Mesenchymal stem cell (in vitro differentiated cells and primary cell): ENCODE measurements at regions not wholly inside any gene's neighbourhood (a gene's known extent, or its start where the extent isn't known, plus 50 kb on each side); places are given as distances from the start of the nearest gene placed in this dataset.
A peak's percentile ranks its signal among the peaks of the same experiment; 100 is the strongest.

Experiments used
- DNase-seq: peaks from one replicate; pipeline ENCODE4 v3.0.0-alpha.2; 2013
- H2AFZ ChIP-seq: one replicate; pipeline ENCODE4 v1.6.1; 2013; ENCODE audit warnings: low read depth, mild to moderate bottlenecking, control low read depth, inconsistent platforms, low read length, moderate library complexity
- H2AK5ac ChIP-seq: 2 replicates; pipeline ENCODE4 v1.6.1; 2013; ENCODE audit warnings: low read length, moderate library complexity, mild to moderate bottlenecking, inconsistent platforms; ENCODE audit not compliant: severe bottlenecking
- H2BK120ac ChIP-seq: one replicate; pipeline ENCODE4 v1.6.1; 2013; ENCODE audit warnings: low read depth, mild to moderate bottlenecking, inconsistent platforms, low read length, moderate library complexity
- H2BK12ac ChIP-seq, 2 experiments: one replicate each; pipeline ENCODE4 v1.6.1; 2013; ENCODE audit warnings: inconsistent platforms in 2 of 2, low read length in 2 of 2, mild to moderate bottlenecking in 2 of 2, moderate library complexity in 2 of 2, control low read depth in 1 of 2
- H2BK15ac ChIP-seq: one replicate; pipeline ENCODE4 v1.6.1; 2013; ENCODE audit warnings: mild to moderate bottlenecking, low read depth, inconsistent platforms; ENCODE audit not compliant: poor library complexity, severe bottlenecking
- H2BK5ac ChIP-seq: 2 replicates; pipeline ENCODE4 v1.6.1; 2013; ENCODE audit warnings: low read depth, mild to moderate bottlenecking, low read length, control low read depth, inconsistent platforms; ENCODE audit not compliant: poor library complexity, severe bottlenecking
- H3K14ac ChIP-seq, 2 experiments: one replicate each; pipeline ENCODE4 v1.6.1; 2013; ENCODE audit warnings: inconsistent platforms in 2 of 2, low read length in 2 of 2, control low read depth in 1 of 2, mild to moderate bottlenecking in 1 of 2, moderate library complexity in 1 of 2
- H3K18ac ChIP-seq, 2 experiments: one replicate each; pipeline ENCODE4 v1.6.1; 2013; ENCODE audit warnings: inconsistent platforms in 2 of 2, low read length in 2 of 2, control low read depth in 1 of 2, low read depth in 1 of 2, mild to moderate bottlenecking in 1 of 2
- H3K23ac ChIP-seq, 2 experiments: one replicate each; pipeline ENCODE4 v1.6.1; 2013; ENCODE audit warnings: inconsistent platforms in 2 of 2, low read length in 2 of 2, mild to moderate bottlenecking in 2 of 2, moderate library complexity in 2 of 2, control low read depth in 1 of 2
- H3K27ac ChIP-seq: 2 replicates; pipeline ENCODE4 v1.5.1; 2013; ENCODE audit warnings: mild to moderate bottlenecking, moderate library complexity, low read length, control low read depth, inconsistent platforms; ENCODE audit not compliant: poor library complexity, severe bottlenecking
- H3K27me3 ChIP-seq, 2 experiments: 2 replicates each; pipeline versions ENCODE4 v1.6.1 to v1.7.0; 2013; ENCODE audit warnings: low read length in 2 of 2, mild to moderate bottlenecking in 2 of 2, moderate library complexity in 2 of 2, control low read depth in 1 of 2, inconsistent platforms in 1 of 2; ENCODE audit not compliant: control insufficient read depth in 1 of 2, insufficient read depth in 1 of 2
- H3K36me3 ChIP-seq, 2 experiments: 2 replicates each; pipeline versions ENCODE4 v1.6.1 to v1.7.0; 2013; ENCODE audit warnings: low read length in 2 of 2, control low read depth in 1 of 2, inconsistent platforms in 1 of 2, low read depth in 1 of 2, mild to moderate bottlenecking in 1 of 2; ENCODE audit not compliant: insufficient read depth in 2 of 2, control insufficient read depth in 1 of 2
- H3K4ac ChIP-seq, 2 experiments: one replicate each; pipeline ENCODE4 v1.6.1; 2013; ENCODE audit warnings: inconsistent platforms in 2 of 2, low read length in 2 of 2, mild to moderate bottlenecking in 2 of 2, moderate library complexity in 2 of 2, control low read depth in 1 of 2, low read depth in 1 of 2
- H3K4me1 ChIP-seq: 2 replicates; pipeline ENCODE4 v1.6.1; 2013; ENCODE audit warnings: low read depth, low read length, control low read depth; ENCODE audit not compliant: control insufficient read depth, insufficient read depth
- H3K4me2 ChIP-seq: 2 replicates; pipeline ENCODE4 v1.6.1; 2013; ENCODE audit warnings: low read length, mild to moderate bottlenecking, inconsistent platforms; ENCODE audit not compliant: poor library complexity, severe bottlenecking
- H3K4me3 ChIP-seq, 2 experiments: 2 replicates each; pipeline versions ENCODE4 v1.5.1 to v1.7.0; 2013; ENCODE audit warnings: low read length in 2 of 2, mild to moderate bottlenecking in 2 of 2, control low read depth in 1 of 2, low read depth in 1 of 2; ENCODE audit not compliant: insufficient read depth in 1 of 2
- H3K79me1 ChIP-seq: replicated peaks from 2 replicates; pipeline ENCODE4 v1.6.1; 2013; ENCODE audit warnings: mild to moderate bottlenecking, control low read depth, low read length, inconsistent platforms; ENCODE audit not compliant: poor library complexity, severe bottlenecking
- H3K9ac ChIP-seq: 2 replicates; pipeline ENCODE4 v1.7.0; 2013; ENCODE audit warnings: mild to moderate bottlenecking, low read length, moderate library complexity
- H3K9me3 ChIP-seq: 2 replicates; pipeline ENCODE4 v1.7.0; 2013; ENCODE audit warnings: mild to moderate bottlenecking, low read length; ENCODE audit not compliant: control insufficient read depth
- H4K8ac ChIP-seq: one replicate; pipeline ENCODE4 v1.6.1; 2013; ENCODE audit warnings: inconsistent platforms, mild to moderate bottlenecking, low read length, moderate library complexity
- H4K91ac ChIP-seq: one replicate; pipeline ENCODE4 v1.6.1; 2013; ENCODE audit warnings: mild to moderate bottlenecking, low read length, inconsistent platforms
- WGBS: methylation state at CpG from one replicate; pipeline ENCODE4 v1.1.7; 2013; ENCODE audit warnings: mixed read lengths; 5-methylcytosine and 5-hydroxymethylcytosine counted together

DNA sequence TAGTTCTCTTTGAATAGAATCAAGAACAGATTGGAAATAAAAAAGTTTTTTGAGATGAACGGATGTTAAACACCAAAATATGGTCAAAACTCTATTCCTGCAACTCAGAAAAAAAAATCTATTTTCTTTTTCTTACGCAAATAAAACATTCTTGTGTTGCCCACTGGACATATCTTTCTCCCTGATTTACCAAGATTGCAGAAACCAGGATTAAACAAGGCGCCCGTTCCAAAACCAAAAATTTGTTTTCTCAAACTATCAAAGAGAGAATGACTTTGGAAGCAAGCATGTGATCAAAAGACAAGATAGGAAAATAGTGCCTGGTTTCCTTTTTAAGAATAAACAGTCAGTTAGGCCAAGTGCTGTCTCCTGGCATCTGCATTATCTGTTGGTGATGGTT is 273.1 kb downstream of the CLIC5 start:
- H3K79me1 ChIP-seq, result no peaks in the 10 kb centered on the region
- H2BK12ac ChIP-seq, result no peak overlapping the region
- H3K9ac ChIP-seq, result no peak overlapping the region
- H3K4me3 ChIP-seq, result no peak overlapping the region
- H3K4ac ChIP-seq, result no peak overlapping the region
- no peaks in the 10 kb centered on the region for H3K4me1 ChIP-seq
- H2BK15ac ChIP-seq, result no peak overlapping the region
- no peak overlapping the region for H3K4me2 ChIP-seq
- no peaks in the 10 kb centered on the region for H3K27me3 ChIP-seq
- H4K91ac ChIP-seq, result no peak overlapping the region
- H3K23ac ChIP-seq, result no peak overlapping the region
- H2BK120ac ChIP-seq, result no peak overlapping the region
- H2AK5ac ChIP-seq, result no peak overlapping the region
- WGBS, result 82% methylated on average over 4 of the region's 4 CpGs
- H3K9me3 ChIP-seq, result peaks cover 4% of the 10 kb centered on the region
- H3K27ac ChIP-seq, result no peak overlapping the region
- no peak overlapping the region for H3K14ac ChIP-seq
- H3K36me3 ChIP-seq, result no peaks in the 10 kb centered on the region
- no peak overlapping the region for H2BK5ac ChIP-seq
- H3K18ac ChIP-seq, result no peak overlapping the region
- H2AFZ ChIP-seq, result no peak overlapping the region
- H4K8ac ChIP-seq, result no peak overlapping the region
- no peak for DNase-seq

DNA sequence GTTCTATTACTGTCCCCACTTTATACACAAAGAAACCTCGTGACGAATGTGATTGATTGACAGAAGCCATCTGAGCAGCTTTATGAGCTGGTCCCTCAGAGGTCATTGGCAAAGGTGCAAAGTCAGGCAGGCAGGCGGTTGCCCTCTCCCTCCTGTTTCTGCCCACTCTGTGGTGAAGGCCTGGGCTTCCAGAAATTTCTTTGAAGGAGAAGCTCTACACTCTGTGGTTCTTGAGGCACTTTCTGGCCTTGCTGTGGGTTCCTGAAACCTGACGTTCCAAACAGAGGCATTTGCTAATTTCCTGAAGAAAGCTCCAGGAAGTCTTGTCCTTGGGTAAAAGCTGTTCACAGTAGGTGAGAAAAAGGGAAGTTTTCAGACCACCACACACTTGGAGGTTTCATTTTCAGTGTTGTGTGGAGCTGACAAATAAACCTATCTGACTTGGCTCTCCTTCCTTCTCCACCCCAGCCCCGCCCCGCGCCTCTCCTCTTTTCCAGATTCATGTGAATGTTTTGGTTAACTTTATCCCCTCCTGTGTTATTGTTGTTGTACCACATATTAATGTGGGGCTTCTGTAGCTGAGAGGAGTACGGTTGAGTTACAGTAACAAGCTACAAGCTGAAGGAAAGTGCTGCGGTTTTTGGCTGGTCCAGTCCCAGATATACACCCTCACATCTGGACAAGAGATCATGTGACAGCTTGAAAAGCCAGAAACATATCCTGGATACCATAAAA is 274.1 kb downstream of the CLIC5 start:
- Histone ChIP-seq H3K14ac (no peak overlapping the region), H3K23ac (no peak overlapping the region), H4K91ac (no peak overlapping the region), H2BK5ac (no peak overlapping the region), H3K4ac (no peak overlapping the region), H3K79me1 (no peaks in the 10 kb centered on the region), H3K9me3 (no peaks in the 10 kb centered on the region), H2BK120ac (no peak overlapping the region), H3K36me3 (no peaks in the 10 kb centered on the region), H2AK5ac (no peak overlapping the region), H3K9ac (peak overlapping the region; percentile 54), H4K8ac (no peak overlapping the region), H3K4me2 (no peak overlapping the region), H3K27ac (no peak overlapping the region), H2BK12ac (no peak overlapping the region), H3K4me3 (no peak overlapping the region), H3K18ac (no peak overlapping the region), H2AFZ (no peak overlapping the region), H2BK15ac (no peak overlapping the region), H3K4me1 (no peaks in the 10 kb centered on the region), H3K27me3 (no peaks in the 10 kb centered on the region)
- WGBS, result 88% methylated on average over 4 of the region's 9 CpGs
- no peak for DNase-seq

- no peaks in the 10 kb centered on the region for H3K4me1 ChIP-seq
- H2BK15ac ChIP-seq, result no peak overlapping the region
- no peak overlapping the region for H2BK12ac ChIP-seq
- no peak overlapping the region for H3K4me3 ChIP-seq
- no peak overlapping the region for H3K4me2 ChIP-seq
- H3K79me1 ChIP-seq, result no peaks in the 10 kb centered on the region
- no peak overlapping the region for H3K9ac ChIP-seq
- H3K36me3 ChIP-seq, result no peaks in the 10 kb centered on the region
- H2AK5ac ChIP-seq, result no peak overlapping the region
- no peak overlapping the region for H3K23ac ChIP-seq
- H4K91ac ChIP-seq, result no peak overlapping the region
- no peak overlapping the region for H3K27ac ChIP-seq
- no peak for DNase-seq
- H4K8ac ChIP-seq, result no peak overlapping the region
- H2BK120ac ChIP-seq, result no peak overlapping the region
- no peaks in the 10 kb centered on the region for H3K9me3 ChIP-seq
- peaks cover 0 to 8% of the 10 kb centered on the region in 2 experiments for H3K27me3 ChIP-seq
- H2BK5ac ChIP-seq, result no peak overlapping the region
- H3K18ac ChIP-seq, result no peak overlapping the region
- no peak overlapping the region for H3K14ac ChIP-seq
- no peak overlapping the region for H2AFZ ChIP-seq
- H3K4ac ChIP-seq, result no peak overlapping the region
- 100% methylated on average over 2 of the region's 3 CpGs for WGBS
Observed at GRCh38 chr6:45739058-45739457, 276.6 kb downstream of the CLIC5 start.

DNA sequence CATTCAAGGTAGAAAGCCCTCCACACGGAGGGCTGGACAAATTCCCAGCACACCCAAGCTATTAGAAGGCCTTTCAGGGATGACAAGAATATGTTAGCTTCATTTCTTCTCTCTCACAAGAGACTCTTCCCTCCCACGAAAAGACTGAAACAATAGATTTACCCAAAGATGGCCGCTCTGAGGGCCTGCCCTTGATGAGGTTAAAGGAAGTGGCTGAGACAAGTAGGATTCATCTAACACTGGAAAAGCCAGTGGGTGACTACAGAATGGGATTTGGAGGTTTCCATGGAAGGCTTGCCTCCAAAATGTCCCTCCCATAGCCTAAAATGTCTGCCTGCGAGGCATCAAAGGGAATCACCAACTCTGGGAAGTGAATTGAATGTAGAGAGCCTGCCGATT is 277.6 kb downstream of the CLIC5 start:
- no peak overlapping the region for H2BK15ac ChIP-seq
- no peak overlapping the region for H2AFZ ChIP-seq
- H3K4me3 ChIP-seq, result no peak overlapping the region
- H3K14ac ChIP-seq, result no peak overlapping the region
- H2BK12ac ChIP-seq, result no peak overlapping the region
- H3K4me1 ChIP-seq, result no peaks in the 10 kb centered on the region
- H3K23ac ChIP-seq, result no peak overlapping the region
- no peak overlapping the region for H3K18ac ChIP-seq
- H3K27me3 ChIP-seq, result peaks cover 0 to 13% of the 10 kb centered on the region in 2 experiments
- no peaks in the 10 kb centered on the region for H3K79me1 ChIP-seq
- H3K36me3 ChIP-seq, result no peaks in the 10 kb centered on the region
- H2BK120ac ChIP-seq, result no peak overlapping the region
- H2AK5ac ChIP-seq, result no peak overlapping the region
- WGBS, result 86% methylated on average over 4 of the region's 5 CpGs
- H4K8ac ChIP-seq, result no peak overlapping the region
- no peak overlapping the region for H3K4ac ChIP-seq
- H2BK5ac ChIP-seq, result no peak overlapping the region
- DNase-seq, result no peak
- no peak overlapping the region for H4K91ac ChIP-seq
- no peak overlapping the region for H3K27ac ChIP-seq
- no peaks in the 10 kb centered on the region for H3K9me3 ChIP-seq
- H3K4me2 ChIP-seq, result no peak overlapping the region
- H3K9ac ChIP-seq, result no peak overlapping the region
